Keratinocyte (primary cell): ENCODE measurements at regions not wholly inside any gene's neighbourhood (a gene's known extent, or its start where the extent isn't known, plus 50 kb on each side); places are given as distances from the start of the nearest gene placed in this dataset.
"Not testable (repeated sequence)": the region's sequence is repeated elsewhere in the genome, so short reads cannot be mapped to it uniquely, and the experiment has no call there.

Experiments
- CTCF ChIP-seq, 3 experiments: IDR thresholded peaks in 1 of 3; conservative IDR thresholded peaks in 1 of 3; optimal IDR thresholded peaks in 1 of 3; 2 replicates in 2 of 3; 3 replicates in 1 of 3; pipeline versions ENCODE3 to v1.5.1; 2011; ENCODE audit warnings: low read length in 3 of 3, mild to moderate bottlenecking in 3 of 3, moderate library complexity in 2 of 3, control low read depth in 1 of 3, inconsistent platforms in 1 of 3; ENCODE audit not compliant: insufficient read depth in 2 of 3; ENCODE audit errors: extremely low read depth in 1 of 3
- EZH2 ChIP-seq: IDR thresholded peaks from one replicate; pipeline ENCODE4 v1.6.1; 2012; ENCODE audit warnings: inconsistent platforms, mild to moderate bottlenecking, low read length, moderate library complexity

DNA sequence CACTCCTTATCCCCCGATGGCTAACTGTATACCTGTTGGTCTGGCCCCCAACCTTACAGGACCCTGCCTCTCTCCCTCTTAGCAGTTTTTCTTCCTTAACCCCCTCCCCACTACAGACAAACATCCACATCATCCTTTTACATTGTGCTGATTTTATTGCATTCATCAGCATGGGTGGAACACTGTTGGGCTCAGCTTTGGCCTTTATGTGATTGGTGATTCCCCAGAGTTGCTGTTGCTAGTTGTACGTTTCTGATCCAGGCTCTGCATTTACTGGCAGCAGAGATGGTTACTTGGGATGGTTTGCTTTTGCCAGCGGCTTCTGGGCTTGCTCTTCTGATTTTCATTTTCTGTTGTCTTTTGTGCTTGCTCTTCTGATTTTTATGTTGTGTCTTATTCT lies 250.6 kb upstream of the CXorf66 start:
- not testable (repeated sequence) for TF ChIP-seq CTCF (optimal IDR thresholded peaks at IDR 0.05 in 1 of 3, IDR thresholded peaks at IDR 0.05 in 1 of 3, conservative IDR thresholded peaks at IDR 0.05 in 1 of 3; ENCODE audit: extremely low read depth in 1 of 3, insufficient read depth in 2 of 3, low read length in 3 of 3); EZH2
